PC-9 (cell line): ENCODE measurements at regions not wholly inside any gene's neighbourhood (a gene's known extent, or its start where the extent isn't known, plus 50 kb on each side); places are given as distances from the start of the nearest gene placed in this dataset.

Source experiments
- BruUV-seq: library from RNA; stranded (reverse); fragments of 400-500 nt; replicated peaks from 2 replicates; lab custom pipeline; 2021; lab: Mats Ljungman, UMichigan
- CTCF ChIA-PET: fragments of 300-600 bp; sonication (Branson Sonifier 250); formaldehyde crosslinking; loops from one replicate; lab custom pipeline; 2022; ENCODE audit warnings: antibody characterized with exemption; lab: Charles Lee
- POLR2A ChIA-PET: fragments of 300-600 bp; sonication (Branson Sonifier 250); formaldehyde crosslinking; loops from one replicate; lab custom pipeline; 2022; ENCODE audit warnings: antibody characterized with exemption; ENCODE audit not compliant: unreplicated experiment; lab: Charles Lee
- DNase-seq, 2 experiments: peaks; one replicate each; pipeline versions ENCODE4 v3.0.0 to v3.0.0-alpha.2; 2015 to 2022; ENCODE audit warnings: mixed read lengths in 1 of 2
- H2AFZ ChIP-seq: fragments of 200-600 bp; sonication (generic); 2 replicates; pipeline ENCODE4 v1.8.1; 2017; ENCODE audit warnings: antibody characterized with exemption
- H3F3A ChIP-seq: fragments of 200-600 bp; sonication (generic); 2 replicates; pipeline ENCODE4 v1.8.1; 2017; ENCODE audit warnings: antibody characterized with exemption, mild to moderate bottlenecking, low read depth; ENCODE audit not compliant: insufficient read depth
- H3K27ac ChIP-seq: fragments of 200-600 bp; sonication (generic); 2 replicates; pipeline ENCODE4 v1.6.1; 2016; ENCODE audit warnings: mixed run types
- H3K27me3 ChIP-seq: fragments of 200-600 bp; sonication (generic); 2 replicates; pipeline ENCODE4 v1.6.1; 2016; ENCODE audit warnings: low read depth, mixed run types; ENCODE audit not compliant: insufficient read depth
- H3K36me3 ChIP-seq: fragments of 200-600 bp; sonication (generic); 2 replicates; pipeline ENCODE4 v1.6.1; 2016; ENCODE audit warnings: low read depth, mixed run types
- H3K4me1 ChIP-seq: fragments of 200-600 bp; sonication (generic); replicated peaks from 2 replicates; pipeline ENCODE4 v1.6.1; 2016; ENCODE audit warnings: mixed run types; ENCODE audit not compliant: insufficient read depth
- H3K4me2 ChIP-seq: fragments of 200-600 bp; sonication (generic); 2 replicates; pipeline ENCODE4 v1.6.1; 2017; ENCODE audit warnings: mixed run types
- H3K4me3 ChIP-seq: fragments of 200-600 bp; sonication (generic); 2 replicates; pipeline ENCODE4 v1.6.1; 2016; ENCODE audit warnings: mixed run types
- H3K79me2 ChIP-seq: fragments of 200-600 bp; sonication (generic); 2 replicates; pipeline ENCODE4 v1.6.1; 2017; ENCODE audit warnings: low read depth, mixed run types
- H3K9me2 ChIP-seq: fragments of 200-600 bp; sonication (generic); 2 replicates; pipeline ENCODE4 v1.8.1; 2017; ENCODE audit warnings: mild to moderate bottlenecking; ENCODE audit not compliant: insufficient read depth
- H3K9me3 ChIP-seq: fragments of 200-600 bp; sonication (generic); 2 replicates; pipeline ENCODE4 v1.8.1; 2016; ENCODE audit warnings: low read depth; ENCODE audit not compliant: insufficient read depth
- H4K20me1 ChIP-seq: fragments of 200-600 bp; sonication (generic); 2 replicates; pipeline ENCODE4 v1.8.1; 2017; ENCODE audit not compliant: insufficient read depth
- CTCF ChIP-seq: fragments of 200-600 bp; sonication (generic); conservative IDR thresholded peaks from 2 replicates; pipeline ENCODE4 v1.6.1; 2017; ENCODE audit warnings: mixed run types, antibody characterized with exemption, mild to moderate bottlenecking, moderate library complexity
- EZH2 ChIP-seq: fragments of 200-600 bp; sonication (generic); IDR thresholded peaks from 2 replicates; pipeline ENCODE4 v1.8.0; 2017; ENCODE audit warnings: antibody characterized with exemption, low read depth
- intact Hi-C: fragments of 100-400 bp; cut with micrococcal nuclease; formaldehyde crosslinking; loops from one replicate; pipeline ENCODE4 v1.10.0; 2022; ENCODE audit not compliant: unreplicated experiment

GRCh38 chr3:79886204-79886603 lies 118.4 kb upstream of the ROBO1 start:
- no peaks in the 10 kb centered on the region for H3K9me3 ChIP-seq
- ChIA-PET POLR2A (no interaction called here), CTCF (no interaction called here)
- DNase-seq = no peak
- peak overlapping the region; percentile 65 for H2AFZ ChIP-seq
- H3K36me3 ChIP-seq = no peaks in the 10 kb centered on the region
- H3F3A ChIP-seq = no peaks in the 10 kb centered on the region
- no peaks in the 10 kb centered on the region for H4K20me1 ChIP-seq
- intact Hi-C loops = no loop called here
- H3K4me3 ChIP-seq = no peak overlapping the region
- H3K4me1 ChIP-seq = no peaks in the 10 kb centered on the region
- no peak overlapping the region for H3K4me2 ChIP-seq
- no peak overlapping the region for H3K27ac ChIP-seq
- H3K27me3 ChIP-seq = no peaks in the 10 kb centered on the region
- H3K9me2 ChIP-seq = no peaks in the 10 kb centered on the region
- no TSS peak for BruUV-seq
- TF ChIP-seq EZH2 (no peak), CTCF (no peak)
- H3K79me2 ChIP-seq = no peaks in the 10 kb centered on the region

GRCh38 chr3:79885407-79885806 lies 117.6 kb upstream of the ROBO1 start:
- no peak for TF ChIP-seq CTCF
- no peak for TF ChIP-seq EZH2
- Histone ChIP-seq H3K36me3 (no peaks in the 10 kb centered on the region), H3K9me3 (no peaks in the 10 kb centered on the region), H4K20me1 (no peaks in the 10 kb centered on the region), H3K4me1 (no peaks in the 10 kb centered on the region), H3K27me3 (no peaks in the 10 kb centered on the region), H3K9me2 (no peaks in the 10 kb centered on the region), H3K4me3 (no peak overlapping the region), H2AFZ (no peak overlapping the region), H3F3A (no peaks in the 10 kb centered on the region), H3K4me2 (no peak overlapping the region), H3K27ac (no peak overlapping the region), H3K79me2 (no peaks in the 10 kb centered on the region)
- CTCF ChIA-PET = no interaction called here
- BruUV-seq = no TSS peak
- DNase-seq = no peak
- POLR2A ChIA-PET = no interaction called here
- intact Hi-C loops = no loop called here

- Histone ChIP-seq H3K27me3 (no peaks in the 10 kb centered on the region), H3K9me3 (no peaks in the 10 kb centered on the region), H3K36me3 (no peaks in the 10 kb centered on the region), H3K4me1 (no peaks in the 10 kb centered on the region), H4K20me1 (no peaks in the 10 kb centered on the region), H3F3A (no peaks in the 10 kb centered on the region), H2AFZ (no peak overlapping the region), H3K79me2 (no peaks in the 10 kb centered on the region), H3K4me2 (no peak overlapping the region), H3K9me2 (no peaks in the 10 kb centered on the region), H3K27ac (no peak overlapping the region), H3K4me3 (no peak overlapping the region)
- no peak for TF ChIP-seq CTCF
- TF ChIP-seq EZH2 = no peak
- BruUV-seq = no TSS peak
- CTCF ChIA-PET = no interaction called here
- POLR2A ChIA-PET = no interaction called here
- DNase-seq = no peak
- intact Hi-C loops = no loop called here
Measured at GRCh38 chr3:79884354-79884753, 116.6 kb upstream of the ROBO1 start.
